Gastroesophageal sphincter (tissue), 4 donors: ENCODE measurements at regions not wholly inside any gene's neighbourhood (a gene's known extent, or its start where the extent isn't known, plus 50 kb on each side); places are given as distances from the start of the nearest gene placed in this dataset.

ENCODE experiments used
- ATAC-seq: fragments of 150-250 bp; one replicate; pipeline ENCODE4 v1.9.1; 2016; ENCODE audit warnings: mild to moderate bottlenecking, moderate library complexity
- H3K27ac ChIP-seq, 4 donors: fragments of 200-600 bp; sonication (generic) in 3 of 4; 1 replicate in 3 of 4; 2 replicates in 1 of 4; pipeline ENCODE4 v1.5.1; 2016 to 2019
- H3K27me3 ChIP-seq: fragments of 200-600 bp; sonication (generic); one replicate; pipeline ENCODE4 v1.5.1; 2019
- H3K36me3 ChIP-seq, 2 donors: fragments of 200-600 bp; sonication (generic); one replicate each; pipeline ENCODE4 v1.5.1; 2019; ENCODE audit warnings: control low read depth in 1 of 2
- H3K4me1 ChIP-seq, 3 donors: fragments of 200-600 bp; sonication (generic); 1 replicate in 2 of 3; 2 replicates in 1 of 3; pipeline ENCODE4 v1.5.1; 2016 to 2019; ENCODE audit warnings: control low read depth in 2 of 3
- H3K4me3 ChIP-seq, 2 donors: fragments of 200-600 bp; sonication (generic); one replicate each; pipeline ENCODE4 v1.5.1; 2019; ENCODE audit warnings: mild to moderate bottlenecking in 1 of 2, moderate library complexity in 1 of 2
- H3K9me3 ChIP-seq, 3 donors: fragments of 200-600 bp; sonication (generic); one replicate each; pipeline ENCODE4 v1.5.1; 2017 to 2019; ENCODE audit warnings: control low read depth in 2 of 3
- EP300 ChIP-seq: sonication (generic); formaldehyde crosslinking; IDR thresholded peaks from one replicate; pipeline ENCODE4 v1.6.1; 2017; ENCODE audit warnings: antibody characterized with exemption, mild to moderate bottlenecking
- POLR2A ChIP-seq, 2 donors: fragments of 450-650 bp; IDR thresholded peaks; one replicate each; pipeline ENCODE4 v1.6.1; 2017; ENCODE audit warnings: antibody characterized with exemption in 2 of 2, mild to moderate bottlenecking in 2 of 2, moderate library complexity in 1 of 2
- POLR2AphosphoS5 ChIP-seq: sonication (generic); formaldehyde crosslinking; IDR thresholded peaks from one replicate; pipeline ENCODE4 v1.6.1; 2017; ENCODE audit warnings: antibody characterized with exemption
- WGBS, 2 donors: methylation state at CpG; one replicate each; pipeline ENCODE4 v1.1.5; 2018; ENCODE audit warnings: low coverage in 1 of 2; 5-methylcytosine and 5-hydroxymethylcytosine counted together
- TF ChIP-seq, protein P1 (sequence below), 4 experiments: fragments of 200-600 bp in 2 of 4; fragments of 450-650 bp in 2 of 4; sonication (generic) in 1 of 4; IDR thresholded peaks; one replicate each; pipeline ENCODE4 v1.5.1; 2017 to 2019; ENCODE audit warnings: antibody characterized with exemption in 4 of 4, mild to moderate bottlenecking in 2 of 4, moderate library complexity in 2 of 4

DNA sequence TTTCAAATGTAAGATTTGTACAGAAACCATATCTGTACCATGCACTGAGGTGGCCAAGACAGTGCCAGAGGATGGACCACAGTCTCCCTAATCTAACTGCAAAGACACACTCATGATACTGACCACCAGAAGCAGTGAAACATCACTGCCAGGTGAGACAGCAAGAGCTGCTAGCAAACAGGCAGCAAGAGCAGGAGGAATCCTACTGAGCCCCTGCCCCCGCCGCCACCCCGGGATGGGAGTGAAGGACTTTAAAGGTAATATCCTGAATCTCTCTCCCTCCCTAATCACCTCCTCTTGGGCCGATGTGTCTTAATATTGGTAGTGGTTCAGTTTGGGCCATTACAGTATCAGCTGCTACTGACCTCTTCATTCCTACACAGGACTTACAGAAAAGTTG lies 144.3 kb downstream of the XPNPEP1 start:
- Histone ChIP-seq H3K4me3 (no peak overlapping the region), H3K36me3 (no peaks in the 10 kb centered on the region), H3K9me3 (no peaks in the 10 kb centered on the region), H3K4me1 (no peaks in the 10 kb centered on the region), H3K27me3 (no peaks in the 10 kb centered on the region), H3K27ac (no peak overlapping the region)
- 85 to 88% methylated on average over 1 to 4 of the region's 4 CpGs for WGBS, 2 donors
- ATAC-seq: no peak
- TF ChIP-seq POLR2A (IDR thresholded peaks at IDR 0.05) (no peak), EP300 (no peak), POLR2AphosphoS5 (no peak)
- TF ChIP-seq, protein P1, sequence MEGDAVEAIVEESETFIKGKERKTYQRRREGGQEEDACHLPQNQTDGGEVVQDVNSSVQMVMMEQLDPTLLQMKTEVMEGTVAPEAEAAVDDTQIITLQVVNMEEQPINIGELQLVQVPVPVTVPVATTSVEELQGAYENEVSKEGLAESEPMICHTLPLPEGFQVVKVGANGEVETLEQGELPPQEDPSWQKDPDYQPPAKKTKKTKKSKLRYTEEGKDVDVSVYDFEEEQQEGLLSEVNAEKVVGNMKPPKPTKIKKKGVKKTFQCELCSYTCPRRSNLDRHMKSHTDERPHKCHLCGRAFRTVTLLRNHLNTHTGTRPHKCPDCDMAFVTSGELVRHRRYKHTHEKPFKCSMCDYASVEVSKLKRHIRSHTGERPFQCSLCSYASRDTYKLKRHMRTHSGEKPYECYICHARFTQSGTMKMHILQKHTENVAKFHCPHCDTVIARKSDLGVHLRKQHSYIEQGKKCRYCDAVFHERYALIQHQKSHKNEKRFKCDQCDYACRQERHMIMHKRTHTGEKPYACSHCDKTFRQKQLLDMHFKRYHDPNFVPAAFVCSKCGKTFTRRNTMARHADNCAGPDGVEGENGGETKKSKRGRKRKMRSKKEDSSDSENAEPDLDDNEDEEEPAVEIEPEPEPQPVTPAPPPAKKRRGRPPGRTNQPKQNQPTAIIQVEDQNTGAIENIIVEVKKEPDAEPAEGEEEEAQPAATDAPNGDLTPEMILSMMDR (IDR thresholded peaks at IDR 0.05): no peak

DNA sequence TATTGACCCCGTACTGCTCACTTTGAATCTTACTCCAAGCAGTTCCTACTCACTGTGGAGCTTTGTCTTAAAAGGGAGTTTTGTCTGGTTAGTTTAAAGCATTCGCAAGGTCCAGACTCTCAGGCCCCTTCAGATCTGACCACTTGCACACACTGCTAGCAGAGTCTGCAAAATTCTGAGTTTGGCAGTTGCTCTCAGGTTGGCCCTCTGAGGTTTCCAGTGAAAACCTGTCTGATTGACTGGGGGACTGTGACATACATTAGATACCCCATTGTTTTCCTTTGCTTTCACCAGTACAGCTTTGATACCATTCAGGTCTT lies 149.2 kb downstream of the XPNPEP1 start:
- Histone ChIP-seq H3K36me3 (no peaks in the 10 kb centered on the region), H3K4me3 (no peak overlapping the region), H3K27ac (no peak overlapping the region), H3K27me3 (no peaks in the 10 kb centered on the region), H3K9me3 (no peaks in the 10 kb centered on the region), H3K4me1 (peaks cover 0 to 3% (median 0%) of the 10 kb centered on the region in 3 donors)
- ATAC-seq: no peak
- 50% methylated on average over 2 of the region's 2 CpGs; no CpG with 5 or more reads in 1 of the 2 donors for WGBS, 2 donors
- TF ChIP-seq, protein P1 (IDR thresholded peaks at IDR 0.05): no peak

DNA sequence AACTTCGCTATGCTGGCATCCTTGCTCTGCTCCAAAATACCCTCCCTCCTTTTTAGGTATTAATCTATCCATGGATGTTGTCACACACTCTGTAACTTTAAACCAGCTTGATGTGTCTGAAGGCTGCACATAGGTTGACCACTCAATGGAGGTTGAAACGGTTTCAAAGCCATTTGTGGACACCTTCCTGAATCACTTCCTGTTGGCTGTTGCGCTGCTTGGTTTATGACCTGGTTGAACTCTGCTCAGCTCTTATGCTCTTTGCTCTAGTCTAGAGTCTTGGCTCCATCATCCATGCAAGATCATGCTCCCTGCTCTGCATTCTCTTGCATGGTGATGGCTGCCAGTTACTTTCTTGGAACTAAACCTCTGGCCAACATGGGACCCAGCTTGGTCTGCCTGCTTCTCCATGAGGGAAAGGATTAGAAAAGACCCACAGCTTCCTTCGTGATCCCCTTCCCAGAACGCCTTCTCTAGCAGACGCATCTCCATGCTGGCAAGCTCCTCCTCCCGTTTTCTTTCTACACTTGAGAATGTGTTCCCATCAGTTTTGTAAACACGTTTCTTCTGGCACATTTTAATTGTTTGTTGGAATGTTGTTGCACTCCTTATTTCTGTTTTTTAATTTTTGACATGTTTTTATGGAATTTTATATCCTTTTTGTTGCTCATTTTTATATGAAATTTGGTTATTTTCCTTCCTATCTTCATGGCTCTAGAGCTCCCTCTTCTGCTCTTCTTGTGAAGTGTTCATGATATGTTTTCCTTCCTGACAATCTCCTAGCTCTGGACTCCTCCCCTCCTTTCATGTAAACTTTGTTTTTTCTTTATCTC lies 149.8 kb downstream of the XPNPEP1 start:
- Histone ChIP-seq H3K4me1 (peaks cover 0 to 3% (median 0%) of the 10 kb centered on the region in 3 donors), H3K36me3 (no peaks in the 10 kb centered on the region), H3K9me3 (no peaks in the 10 kb centered on the region), H3K27me3 (no peaks in the 10 kb centered on the region), H3K4me3 (no peak overlapping the region), H3K27ac (no peak overlapping the region)
- WGBS, 2 donors: 64 to 74% methylated on average over 5 to 8 of the region's 8 CpGs
- ATAC-seq: no peak
- no peak for TF ChIP-seq EP300
- TF ChIP-seq, protein P1 (IDR thresholded peaks at IDR 0.05): peak in 2 of 4 experiments; percentile 10 to 42

DNA sequence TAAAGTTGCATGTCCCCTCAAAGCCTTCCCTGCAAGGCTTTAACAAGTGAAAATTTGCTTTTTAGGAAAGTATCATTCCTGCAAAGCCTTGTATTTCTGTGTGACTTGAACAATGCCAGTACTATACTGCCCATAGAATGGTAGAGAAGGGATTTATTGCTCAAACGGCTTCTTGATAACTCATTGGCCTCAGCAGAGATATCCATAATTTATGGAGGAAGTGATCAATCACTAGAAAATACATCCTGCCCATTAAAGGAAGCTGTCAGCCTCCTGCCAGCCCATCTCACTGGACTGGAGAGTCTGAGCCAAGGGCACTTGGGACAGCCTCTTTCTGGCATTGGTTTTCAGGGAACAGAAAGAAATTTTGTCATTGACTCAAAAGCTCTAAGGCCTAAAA lies 152.6 kb downstream of the XPNPEP1 start:
- TF ChIP-seq POLR2A (IDR thresholded peaks at IDR 0.05) (no peak), POLR2AphosphoS5 (no peak), EP300 (no peak)
- TF ChIP-seq, protein P1 (IDR thresholded peaks at IDR 0.05): no peak
- 10 to 14% methylated on average over 1 of the region's 1 CpG for WGBS, 2 donors
- Histone ChIP-seq H3K36me3 (no peaks in the 10 kb centered on the region), H3K4me1 (peaks cover 0 to 3% (median 0%) of the 10 kb centered on the region in 3 donors), H3K4me3 (no peak overlapping the region), H3K9me3 (no peaks in the 10 kb centered on the region), H3K27me3 (no peaks in the 10 kb centered on the region), H3K27ac (no peak overlapping the region)
- no peak for ATAC-seq

GRCh38 chr10:109769966-109770365 lies 153.3 kb downstream of the XPNPEP1 start:
- peaks cover 0 to 3% (median 0%) of the 10 kb centered on the region in 3 donors for H3K4me1 ChIP-seq
- WGBS, 2 donors: 60 to 70% methylated on average over 2 of the region's 2 CpGs
- TF ChIP-seq EP300: no peak
- no peak for TF ChIP-seq POLR2A (IDR thresholded peaks at IDR 0.05)
- TF ChIP-seq, protein P1 (IDR thresholded peaks at IDR 0.05): no peak
- TF ChIP-seq POLR2AphosphoS5: no peak
- no peaks in the 10 kb centered on the region for H3K36me3 ChIP-seq
- H3K27me3 ChIP-seq: no peaks in the 10 kb centered on the region
- no peak overlapping the region for H3K4me3 ChIP-seq
- no peaks in the 10 kb centered on the region for H3K9me3 ChIP-seq
- no peak for ATAC-seq
- no peak overlapping the region for H3K27ac ChIP-seq
